ENCODE measurements at regions not wholly inside any gene's neighbourhood (a gene's known extent, or its start where the extent isn't known, plus 50 kb on each side); places are given as distances from the start of the nearest gene placed in this dataset.

- TF ChIP-seq EZH2 (IDR thresholded peaks at IDR 0.05) (no peak), POLR2AphosphoS5 (IDR thresholded peaks at IDR 0.05; ENCODE audit: borderline replicate concordance, low read depth, low read length) (no peak)
These were observed 100.8 kb upstream of the HAAO start for GRCh38 chr2:42893047-42893758.

Measured in SK-N-MC (cell line).